ENCODE measurements at regions not wholly inside any gene's neighbourhood (a gene's known extent, or its start where the extent isn't known, plus 50 kb on each side); places are given as distances from the start of the nearest gene placed in this dataset.
"Not testable (repeated sequence)": the region's sequence is repeated elsewhere in the genome, so short reads cannot be mapped to it uniquely, and the experiment has no call there.

- ATAC-seq (ENCODE audit: insufficient number of reproducible peaks, low FRiP score, low read depth) (no peak), DNase-seq (ENCODE audit: low spot score) (no peak)
- peak; percentile 35 for TF ChIP-seq CTCF (IDR thresholded peaks at IDR 0.05)
Measured at GRCh38 chr3:38960953-38961622, 90.7 kb downstream of the SCN11A start.

DNA sequence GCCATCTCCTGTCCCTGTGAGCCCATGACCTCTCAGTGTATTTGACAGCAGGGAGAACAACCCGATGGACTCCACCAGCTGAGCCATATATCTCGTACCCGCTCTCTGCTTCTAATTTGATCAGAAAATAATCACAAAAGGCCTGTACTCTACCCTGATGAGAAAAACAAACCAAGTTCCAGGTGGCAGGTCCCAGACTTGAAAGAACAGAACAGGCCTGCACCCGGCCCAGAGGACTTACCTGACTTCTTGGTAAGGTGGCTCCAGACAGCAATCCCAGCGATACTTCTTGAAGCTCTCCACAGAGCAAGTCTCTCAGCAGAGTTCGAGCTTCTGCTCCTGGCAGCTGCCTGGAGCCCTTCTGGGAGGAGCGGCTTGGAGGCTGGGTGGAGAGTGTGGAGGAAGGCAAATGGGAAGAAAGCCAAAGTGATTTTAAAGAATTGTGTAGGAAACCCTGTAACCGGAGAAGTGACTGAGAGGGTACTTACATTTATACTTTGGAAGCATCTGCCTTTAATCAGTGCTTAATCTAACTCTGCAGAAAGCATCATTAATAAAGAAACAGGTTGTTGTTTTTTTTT is 91.6 kb downstream of the SCN11A start:
- TF ChIP-seq CTCF (IDR thresholded peaks at IDR 0.05) = no peak
- Histone ChIP-seq H3K36me3 (no peaks in the 10 kb centered on the region), H3K4me1 (ENCODE audit: control insufficient read depth in 1 of 2, low read depth in 2 of 2) (no peaks in the 10 kb centered on the region), H3K27me3 (replicated peaks; ENCODE audit: insufficient read depth) (no peaks in the 10 kb centered on the region), H3K9me3 (no peaks in the 10 kb centered on the region), H3K4me3 (no peak overlapping the region), H3K27ac (no peak overlapping the region)
- DNase-seq (ENCODE audit: low spot score) = no peak
- no peak for ATAC-seq (ENCODE audit: insufficient number of reproducible peaks, low FRiP score, low read depth)

More at GRCh38 chr3:38960953-38961622, 90.7 kb downstream of the SCN11A start:
- Histone ChIP-seq H3K4me3 (no peak overlapping the region), H3K27me3 (replicated peaks; ENCODE audit: insufficient read depth) (no peaks in the 10 kb centered on the region), H3K27ac (no peak overlapping the region), H3K9me3 (no peaks in the 10 kb centered on the region), H3K4me1 (ENCODE audit: control insufficient read depth in 1 of 2, low read depth in 2 of 2) (no peaks in the 10 kb centered on the region), H3K36me3 (no peaks in the 10 kb centered on the region)

- TF ChIP-seq CTCF (IDR thresholded peaks at IDR 0.05) = no peak
- H3K4me3 ChIP-seq = no peak overlapping the region
- DNase-seq (ENCODE audit: low spot score) (no peak), ATAC-seq (ENCODE audit: insufficient number of reproducible peaks, low FRiP score, low read depth) (no peak)
- no peaks in the 10 kb centered on the region for H3K36me3 ChIP-seq
- no peaks in the 10 kb centered on the region for H3K27me3 ChIP-seq (replicated peaks; ENCODE audit: insufficient read depth)
- no peaks in the 10 kb centered on the region for H3K9me3 ChIP-seq
- no peaks in the 10 kb centered on the region for H3K4me1 ChIP-seq (ENCODE audit: control insufficient read depth in 1 of 2, low read depth in 2 of 2)
- no peak overlapping the region for H3K27ac ChIP-seq
Measured at GRCh38 chr3:38958026-38958720, 93.6 kb downstream of the SCN11A start.

DNA sequence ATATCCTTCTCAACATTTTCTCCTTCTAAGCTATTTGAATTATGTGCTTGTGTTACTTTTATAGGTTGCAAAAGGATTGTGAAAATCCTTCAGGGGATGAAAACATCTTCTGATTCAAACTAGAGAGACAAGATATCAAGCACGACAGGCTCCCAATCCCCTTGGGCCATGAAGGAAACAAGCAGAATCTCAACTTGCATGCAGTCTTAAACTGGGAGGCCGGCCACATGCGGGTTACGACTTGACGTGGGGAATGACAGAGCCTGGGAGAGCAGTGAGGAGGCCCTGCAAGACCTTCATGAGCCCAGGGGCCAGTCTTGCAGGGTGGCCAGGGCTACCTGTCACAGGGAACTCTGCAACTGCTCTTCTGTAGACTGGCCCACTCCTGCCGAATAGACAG is 94.4 kb downstream of the SCN11A start:
- ATAC-seq (ENCODE audit: insufficient number of reproducible peaks, low FRiP score, low read depth) (no peak), DNase-seq (ENCODE audit: low spot score) (no peak)
- Histone ChIP-seq H3K4me1 (ENCODE audit: control insufficient read depth in 1 of 2, low read depth in 2 of 2) (no peaks in the 10 kb centered on the region), H3K9me3 (no peaks in the 10 kb centered on the region), H3K36me3 (no peaks in the 10 kb centered on the region), H3K4me3 (no peak overlapping the region), H3K27ac (no peak overlapping the region), H3K27me3 (replicated peaks; ENCODE audit: insufficient read depth) (no peaks in the 10 kb centered on the region)
- no peak for TF ChIP-seq CTCF (IDR thresholded peaks at IDR 0.05)

DNA sequence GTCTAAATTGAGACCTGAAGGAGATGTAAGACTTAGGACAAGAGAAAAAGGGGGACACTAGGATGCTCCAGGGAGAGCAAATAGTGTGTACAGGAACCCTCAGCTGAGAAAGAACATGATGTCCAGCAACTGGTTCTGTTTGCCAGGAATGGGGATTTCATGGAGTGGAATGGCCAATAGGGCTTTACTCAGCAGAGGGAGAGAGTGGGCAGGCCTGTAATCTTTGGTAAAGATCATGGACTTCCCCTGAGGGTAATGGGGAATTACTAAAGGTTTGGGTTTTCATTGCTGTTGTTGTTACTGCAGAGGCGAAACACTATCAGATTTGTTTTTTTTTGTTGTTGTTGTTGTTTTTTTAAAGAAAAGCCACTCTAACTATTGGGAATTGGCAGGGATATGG is 99.0 kb downstream of the SCN11A start:
- no peak overlapping the region for H3K4me3 ChIP-seq
- no peak for TF ChIP-seq CTCF (IDR thresholded peaks at IDR 0.05)
- no peaks in the 10 kb centered on the region for H3K9me3 ChIP-seq
- no peaks in the 10 kb centered on the region for H3K4me1 ChIP-seq (ENCODE audit: control insufficient read depth in 1 of 2, low read depth in 2 of 2)
- H3K27me3 ChIP-seq (replicated peaks; ENCODE audit: insufficient read depth) = no peaks in the 10 kb centered on the region
- DNase-seq (ENCODE audit: low spot score) (no peak), ATAC-seq (ENCODE audit: insufficient number of reproducible peaks, low FRiP score, low read depth) (no peak)
- H3K27ac ChIP-seq = no peak overlapping the region
- no peaks in the 10 kb centered on the region for H3K36me3 ChIP-seq

GRCh38 chr3:38951167-38951566 is 100.6 kb downstream of the SCN11A start:
- not testable (repeated sequence) for DNase-seq (ENCODE audit: low spot score); H3K27me3 ChIP-seq (replicated peaks; ENCODE audit: insufficient read depth); H3K36me3 ChIP-seq; ATAC-seq (ENCODE audit: insufficient number of reproducible peaks, low FRiP score, low read depth); H3K9me3 ChIP-seq; H3K27ac ChIP-seq; H3K4me1 ChIP-seq (ENCODE audit: control insufficient read depth in 1 of 2, low read depth in 2 of 2); H3K4me3 ChIP-seq

Measured in thoracic aorta (tissue), 2 donors.